H1 (cell line): ENCODE measurements at regions not wholly inside any gene's neighbourhood (a gene's known extent, or its start where the extent isn't known, plus 50 kb on each side); places are given as distances from the start of the nearest gene placed in this dataset.

ENCODE experiments used
- ASH2L ChIP-seq: fragments of 200-600, 300-600 bp; sonication (generic); IDR thresholded peaks from one replicate; pipeline ENCODE4 v1.7.1; 2017; ENCODE audit warnings: low read length
- CBX5 ChIP-seq: fragments of 300-800, 300-1000 bp; sonication (generic); IDR thresholded peaks from 2 replicates; pipeline ENCODE4 v1.7.1; 2016; ENCODE audit warnings: antibody characterized with exemption, low read length, low read depth
- CEBPB ChIP-seq: IDR thresholded peaks from 2 replicates; pipeline ENCODE4 v1.6.1; 2012; ENCODE audit warnings: low read depth, low read length
- E2F6 ChIP-seq: IDR thresholded peaks from 2 replicates; pipeline ENCODE4 v1.6.1; 2012; ENCODE audit warnings: inconsistent platforms
- KDM5A ChIP-seq: fragments of 200-600 bp; IDR thresholded peaks from 2 replicates; pipeline ENCODE4 v1.7.1; 2012; ENCODE audit warnings: mild to moderate bottlenecking, low read length, inconsistent platforms, mixed read lengths
- PHF8 ChIP-seq: fragments of 200-600 bp; sonication (generic); conservative IDR thresholded peaks from 2 replicates; pipeline ENCODE4 v1.7.1; 2012; ENCODE audit warnings: low read depth, mild to moderate bottlenecking, inconsistent platforms, low read length, moderate library complexity
- RAD21 ChIP-seq, 2 experiments: IDR thresholded peaks in 1 of 2; conservative IDR thresholded peaks in 1 of 2; 2 replicates each; pipeline ENCODE4 v1.6.1; 2011; ENCODE audit warnings: low read depth in 2 of 2, low read length in 2 of 2, improper control_type of control experiment in 1 of 2, inconsistent platforms in 1 of 2, mild to moderate bottlenecking in 1 of 2, moderate library complexity in 1 of 2
- RNF2 ChIP-seq: fragments of 200-900, 300-1000 bp; sonication (generic); IDR thresholded peaks from 2 replicates; pipeline ENCODE4 v1.7.1; 2016; ENCODE audit warnings: borderline replicate concordance, low read depth, mild to moderate bottlenecking, antibody characterized with exemption, low read length; ENCODE audit not compliant: poor library complexity, severe bottlenecking; ENCODE audit errors: missing control alignments
- SAP30 ChIP-seq: fragments of 300-600 bp; sonication (generic); IDR thresholded peaks from 2 replicates; pipeline ENCODE4 v1.7.1; 2012; ENCODE audit warnings: low read length, moderate library complexity, mild to moderate bottlenecking, inconsistent platforms; ENCODE audit not compliant: insufficient read depth, insufficient replicate concordance
- SIN3A ChIP-seq, 2 experiments: IDR thresholded peaks in 1 of 2; conservative IDR thresholded peaks in 1 of 2; 2 replicates each; pipeline ENCODE4 v1.6.1; 2011 to 2012; ENCODE audit warnings: low read length in 2 of 2, improper control_type of control experiment in 1 of 2, low read depth in 1 of 2, mild to moderate bottlenecking in 1 of 2
- SIX5 ChIP-seq: IDR thresholded peaks from 2 replicates; pipeline ENCODE4 v1.6.1; 2011; ENCODE audit warnings: mild to moderate bottlenecking, low read depth, low read length
- SP1 ChIP-seq: IDR thresholded peaks from 2 replicates; pipeline ENCODE4 v1.6.1; 2011; ENCODE audit warnings: low read depth, low read length
- SP2 ChIP-seq: IDR thresholded peaks from 2 replicates; pipeline ENCODE4 v1.6.1; 2012; ENCODE audit warnings: mild to moderate bottlenecking, low read length, inconsistent platforms
- TAF7 ChIP-seq: optimal IDR thresholded peaks from 2 replicates; pipeline ENCODE3; 2011; ENCODE audit warnings: low read depth, mild to moderate bottlenecking, inconsistent platforms, low read length, moderate library complexity, borderline replicate concordance
- YY1 ChIP-seq: IDR thresholded peaks from 2 replicates; pipeline ENCODE4 v1.6.1; 2011; ENCODE audit warnings: low read depth, mild to moderate bottlenecking, low read length
- TF ChIP-seq, protein P1 (sequence below): IDR thresholded peaks from 2 replicates; pipeline ENCODE4 v1.6.1; 2012; ENCODE audit warnings: low read length, inconsistent platforms

- TF ChIP-seq TAF7: no peak
- no peak for TF ChIP-seq CBX5
- TF ChIP-seq, protein P1, sequence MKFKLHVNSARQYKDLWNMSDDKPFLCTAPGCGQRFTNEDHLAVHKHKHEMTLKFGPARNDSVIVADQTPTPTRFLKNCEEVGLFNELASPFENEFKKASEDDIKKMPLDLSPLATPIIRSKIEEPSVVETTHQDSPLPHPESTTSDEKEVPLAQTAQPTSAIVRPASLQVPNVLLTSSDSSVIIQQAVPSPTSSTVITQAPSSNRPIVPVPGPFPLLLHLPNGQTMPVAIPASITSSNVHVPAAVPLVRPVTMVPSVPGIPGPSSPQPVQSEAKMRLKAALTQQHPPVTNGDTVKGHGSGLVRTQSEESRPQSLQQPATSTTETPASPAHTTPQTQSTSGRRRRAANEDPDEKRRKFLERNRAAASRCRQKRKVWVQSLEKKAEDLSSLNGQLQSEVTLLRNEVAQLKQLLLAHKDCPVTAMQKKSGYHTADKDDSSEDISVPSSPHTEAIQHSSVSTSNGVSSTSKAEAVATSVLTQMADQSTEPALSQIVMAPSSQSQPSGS: no peak
- no peak for TF ChIP-seq SP2
- TF ChIP-seq SP1: no peak
- no peak for TF ChIP-seq SIN3A (conservative IDR thresholded peaks at IDR 0.05 in 1 of 2, IDR thresholded peaks at IDR 0.05 in 1 of 2; ENCODE audit: low read depth in 1 of 2, low read length in 2 of 2)
- no peak for TF ChIP-seq YY1
- no peak for TF ChIP-seq ASH2L
- no peak for TF ChIP-seq E2F6
- TF ChIP-seq RNF2: no peak
- no peak for TF ChIP-seq CEBPB
- TF ChIP-seq SIX5: no peak
- TF ChIP-seq KDM5A: no peak
- no peak for TF ChIP-seq RAD21 (IDR thresholded peaks at IDR 0.05 in 1 of 2, conservative IDR thresholded peaks at IDR 0.05 in 1 of 2; ENCODE audit: low read depth in 2 of 2, low read length in 2 of 2)
- TF ChIP-seq SAP30: no peak
- no peak for TF ChIP-seq PHF8
Observed at GRCh38 chr4:107389965-107390364, 330.1 kb downstream of the PAPSS1 start (continued).
